Stomach smooth muscle (tissue), 2 donors: ENCODE measurements at regions not wholly inside any gene's neighbourhood (a gene's known extent, or its start where the extent isn't known, plus 50 kb on each side); places are given as distances from the start of the nearest gene placed in this dataset.

Experiments used
- H3K27ac ChIP-seq: one replicate; pipeline ENCODE4 v1.7.0; 2013; ENCODE audit warnings: mild to moderate bottlenecking, low read length, inconsistent platforms
- H3K27me3 ChIP-seq, 2 donors: one replicate each; pipeline ENCODE4 v1.7.0; 2013; ENCODE audit warnings: low read length in 2 of 2; ENCODE audit not compliant: insufficient read depth in 2 of 2, control insufficient read depth in 1 of 2
- H3K36me3 ChIP-seq, 2 donors: one replicate each; pipeline ENCODE4 v1.7.0; 2013; ENCODE audit warnings: low read length in 2 of 2; ENCODE audit not compliant: control insufficient read depth in 2 of 2, insufficient read depth in 2 of 2
- H3K4me1 ChIP-seq: one replicate; pipeline ENCODE4 v1.7.0; 2013; ENCODE audit warnings: low read length; ENCODE audit not compliant: control insufficient read depth, insufficient read depth
- H3K4me3 ChIP-seq, 2 donors: one replicate each; pipeline ENCODE4 v1.7.0; 2013; ENCODE audit warnings: low read length in 2 of 2
- H3K9ac ChIP-seq, 2 donors: one replicate each; pipeline ENCODE4 v1.7.0; 2013; ENCODE audit warnings: low read length in 2 of 2, mild to moderate bottlenecking in 1 of 2
- H3K9me3 ChIP-seq, 2 donors: one replicate each; pipeline ENCODE4 v1.7.0; 2013; ENCODE audit warnings: low read length in 2 of 2; ENCODE audit not compliant: control insufficient read depth in 2 of 2
- donor health status: healthy.
- donor health status: Pancreatic carcinoma.

GRCh38 chr11:15483205-15483604 lies 368.5 kb downstream of the INSC start:
- H3K36me3 ChIP-seq, result no peaks in the 10 kb centered on the region
- H3K27ac ChIP-seq, result no peak overlapping the region
- H3K4me3 ChIP-seq, result no peak overlapping the region
- H3K9ac ChIP-seq, result no peak overlapping the region
- no peaks in the 10 kb centered on the region for H3K4me1 ChIP-seq
- H3K9me3 ChIP-seq, result no peaks in the 10 kb centered on the region
- H3K27me3 ChIP-seq, result no peaks in the 10 kb centered on the region

GRCh38 chr11:15484398-15484797 lies 369.7 kb downstream of the INSC start:
- no peaks in the 10 kb centered on the region for H3K9me3 ChIP-seq
- H3K4me1 ChIP-seq, result no peaks in the 10 kb centered on the region
- no peak overlapping the region for H3K9ac ChIP-seq
- H3K36me3 ChIP-seq, result no peaks in the 10 kb centered on the region
- no peak overlapping the region for H3K27ac ChIP-seq
- no peaks in the 10 kb centered on the region for H3K27me3 ChIP-seq
- H3K4me3 ChIP-seq, result no peak overlapping the region

- Histone ChIP-seq H3K4me1 (no peaks in the 10 kb centered on the region), H3K9me3 (no peaks in the 10 kb centered on the region)
Observed at GRCh38 chr11:15485432-15485831, 370.7 kb downstream of the INSC start.

DNA sequence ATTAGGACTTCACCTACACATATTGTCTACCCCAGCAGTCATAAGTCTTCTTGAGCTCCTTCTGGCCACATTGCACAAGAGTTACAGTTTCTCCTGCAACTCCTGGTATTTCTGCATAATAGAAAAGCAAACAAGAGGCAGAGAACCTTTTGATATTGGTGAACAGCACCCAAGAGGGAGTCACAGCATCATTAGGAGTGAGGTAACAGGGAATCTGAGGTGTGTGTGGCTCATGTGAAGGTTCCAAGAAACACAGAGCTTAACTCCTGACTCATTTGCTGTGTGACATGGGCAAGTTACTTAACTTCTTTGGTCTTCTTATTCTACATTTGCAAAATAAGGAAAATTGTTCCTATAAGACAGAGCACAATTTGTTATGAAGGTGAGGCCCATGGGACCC lies 374.6 kb downstream of the INSC start:
- no peaks in the 10 kb centered on the region for H3K9me3 ChIP-seq
- no peaks in the 10 kb centered on the region for H3K27me3 ChIP-seq
- H3K27ac ChIP-seq, result no peak overlapping the region
- no peaks in the 10 kb centered on the region for H3K36me3 ChIP-seq
- H3K9ac ChIP-seq, result no peak overlapping the region
- H3K4me3 ChIP-seq, result no peak overlapping the region
- H3K4me1 ChIP-seq, result no peaks in the 10 kb centered on the region

More at GRCh38 chr11:15485432-15485831, 370.7 kb downstream of the INSC start:
- H3K27me3 ChIP-seq, result no peaks in the 10 kb centered on the region
- H3K9ac ChIP-seq, result no peak overlapping the region
- H3K27ac ChIP-seq, result no peak overlapping the region
- H3K4me3 ChIP-seq, result no peak overlapping the region
- no peaks in the 10 kb centered on the region for H3K36me3 ChIP-seq

DNA sequence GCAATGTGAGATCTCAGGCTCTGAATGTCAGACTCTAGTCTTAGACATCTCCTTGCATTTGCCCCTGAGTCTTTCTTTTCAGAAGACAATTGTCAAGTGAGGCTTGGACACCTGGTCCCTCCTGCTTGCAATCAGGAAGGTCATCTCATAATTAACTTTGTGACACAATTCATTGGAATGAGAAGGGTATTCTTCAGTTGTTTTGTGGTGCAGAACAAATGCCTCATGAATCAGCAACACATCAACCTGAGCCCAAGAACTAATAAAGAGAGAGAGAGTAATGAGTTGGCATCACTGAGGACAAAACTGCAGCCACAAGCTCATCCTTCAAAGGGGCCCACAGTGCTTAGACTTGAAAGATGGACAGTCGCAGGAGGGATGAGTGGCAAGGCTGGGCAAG lies 375.8 kb downstream of the INSC start:
- H3K27me3 ChIP-seq, result no peaks in the 10 kb centered on the region
- no peak overlapping the region for H3K27ac ChIP-seq
- no peak overlapping the region for H3K9ac ChIP-seq
- H3K9me3 ChIP-seq, result no peaks in the 10 kb centered on the region
- no peak overlapping the region for H3K4me3 ChIP-seq
- no peaks in the 10 kb centered on the region for H3K36me3 ChIP-seq
- H3K4me1 ChIP-seq, result no peaks in the 10 kb centered on the region

- no peaks in the 10 kb centered on the region for H3K9me3 ChIP-seq
- no peak overlapping the region for H3K27ac ChIP-seq
- H3K4me1 ChIP-seq, result no peaks in the 10 kb centered on the region
- H3K27me3 ChIP-seq, result no peaks in the 10 kb centered on the region
- H3K36me3 ChIP-seq, result no peaks in the 10 kb centered on the region
- H3K9ac ChIP-seq, result no peak overlapping the region
- no peak overlapping the region for H3K4me3 ChIP-seq
Observed at GRCh38 chr11:15493066-15493465, 378.3 kb downstream of the INSC start.

- no peak overlapping the region for H3K4me3 ChIP-seq
- H3K9me3 ChIP-seq, result no peaks in the 10 kb centered on the region
- H3K4me1 ChIP-seq, result no peaks in the 10 kb centered on the region
- no peak overlapping the region for H3K9ac ChIP-seq
- no peaks in the 10 kb centered on the region for H3K36me3 ChIP-seq
- H3K27me3 ChIP-seq, result no peaks in the 10 kb centered on the region
- H3K27ac ChIP-seq, result no peak overlapping the region
Observed at GRCh38 chr11:15493921-15494620, 379.3 kb downstream of the INSC start.

GRCh38 chr11:15494740-15495139 lies 380.0 kb downstream of the INSC start:
- Histone ChIP-seq H3K27ac (no peak overlapping the region), H3K4me3 (no peak overlapping the region), H3K4me1 (no peaks in the 10 kb centered on the region), H3K9me3 (no peaks in the 10 kb centered on the region), H3K9ac (no peak overlapping the region), H3K36me3 (no peaks in the 10 kb centered on the region), H3K27me3 (no peaks in the 10 kb centered on the region)

GRCh38 chr11:15495462-15495861 lies 380.7 kb downstream of the INSC start:
- H3K27ac ChIP-seq, result no peak overlapping the region

DNA sequence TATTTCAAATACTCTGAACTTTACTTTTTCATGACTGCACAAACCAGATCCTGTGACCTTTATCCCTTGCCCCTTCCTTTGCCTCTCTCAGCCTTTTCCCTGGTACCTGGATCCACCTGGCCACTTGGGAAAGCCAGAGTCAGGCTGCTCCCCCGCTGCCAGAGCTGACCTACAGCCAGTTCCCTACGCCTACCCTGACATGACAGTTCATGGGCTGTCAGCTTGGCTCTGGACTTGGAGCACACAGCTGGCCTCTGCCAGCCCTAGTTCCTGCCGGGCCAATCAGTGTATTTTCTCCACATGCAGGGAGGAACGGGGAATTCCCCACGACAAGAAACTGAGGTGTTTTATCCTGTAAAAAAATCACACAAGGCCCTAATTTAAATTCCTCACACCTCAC lies 382.6 kb downstream of the INSC start:
- Histone ChIP-seq H3K27ac (no peak overlapping the region), H3K9me3 (no peaks in the 10 kb centered on the region), H3K4me1 (no peaks in the 10 kb centered on the region), H3K27me3 (no peaks in the 10 kb centered on the region), H3K36me3 (no peaks in the 10 kb centered on the region), H3K4me3 (no peak overlapping the region), H3K9ac (no peak overlapping the region)

More at GRCh38 chr11:15495462-15495861, 380.7 kb downstream of the INSC start:
- Histone ChIP-seq H3K9ac (no peak overlapping the region), H3K9me3 (no peaks in the 10 kb centered on the region), H3K27me3 (no peaks in the 10 kb centered on the region), H3K4me1 (no peaks in the 10 kb centered on the region), H3K36me3 (no peaks in the 10 kb centered on the region), H3K4me3 (no peak overlapping the region)

- no peaks in the 10 kb centered on the region for H3K4me1 ChIP-seq
- no peaks in the 10 kb centered on the region for H3K36me3 ChIP-seq
- no peak overlapping the region for H3K4me3 ChIP-seq
- H3K9ac ChIP-seq, result no peak overlapping the region
- no peaks in the 10 kb centered on the region for H3K9me3 ChIP-seq
- H3K27ac ChIP-seq, result no peak overlapping the region
- H3K27me3 ChIP-seq, result no peaks in the 10 kb centered on the region
Observed at GRCh38 chr11:15499674-15500073, 385.0 kb downstream of the INSC start.
